Stimulated activated CD4-positive, alpha-beta T cell treated with anti-CD3 and anti-CD28 coated beads, Interleukin-12 subunit alpha, Interleukin-12 subunit beta, amount 100 ng/mL, for 24 hours (primary cell): ENCODE measurements at regions not wholly inside any gene's neighbourhood (a gene's known extent, or its start where the extent isn't known, plus 50 kb on each side); places are given as distances from the start of the nearest gene placed in this dataset.
"Not testable (repeated sequence)": the region's sequence is repeated elsewhere in the genome, so short reads cannot be mapped to it uniquely, and the experiment has no call there.

ENCODE experiments used
- DNase-seq, 2 experiments: peaks; one replicate each; pipeline ENCODE4 v3.0.0-alpha.2; 2020; ENCODE audit warnings: low read depth in 2 of 2

DNA sequence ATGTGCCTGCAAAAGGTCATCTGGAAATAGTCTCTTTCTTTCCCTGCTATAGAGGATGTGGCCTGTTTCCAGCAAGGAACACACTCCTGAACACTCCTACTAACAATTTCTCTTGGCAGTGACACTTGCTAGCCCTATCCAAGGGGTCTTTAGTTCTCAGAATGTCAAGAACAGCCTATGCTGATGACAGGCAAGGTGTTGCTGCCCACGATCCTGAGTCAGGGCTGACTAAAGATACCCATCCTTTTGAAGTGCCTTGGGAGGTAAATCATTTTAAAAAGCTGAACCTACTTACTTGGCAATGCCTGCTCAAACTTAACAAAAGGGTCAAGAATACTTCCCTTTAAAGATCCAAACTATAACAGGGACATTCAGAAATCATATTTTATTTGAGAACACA is 1146.4 kb downstream of the VRK1 start:
- no peak for DNase-seq

GRCh38 chr14:97944380-97944779 is 1147.2 kb downstream of the VRK1 start:
- no peak for DNase-seq

DNA sequence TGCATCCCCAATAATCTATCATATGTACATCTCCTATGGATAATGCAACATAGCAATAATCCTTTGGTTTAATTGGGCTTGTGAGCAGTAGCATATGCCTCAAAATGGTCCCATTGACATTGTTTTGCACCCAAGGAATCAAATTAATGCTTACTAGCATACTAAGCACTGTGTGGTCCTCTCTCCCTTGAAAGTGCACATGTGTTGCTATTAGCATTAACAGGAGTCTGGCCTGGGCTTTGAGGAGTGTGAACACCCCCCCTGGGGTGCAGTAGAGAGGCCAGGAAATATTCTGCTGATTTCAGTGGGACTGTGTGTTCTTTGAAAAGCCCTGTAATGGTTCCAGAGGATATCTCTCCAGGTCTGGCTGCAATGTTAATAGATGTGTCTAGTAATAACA is 1148.4 kb downstream of the VRK1 start:
- no peak for DNase-seq

GRCh38 chr14:97946240-97946639 is 1149.1 kb downstream of the VRK1 start:
- DNase-seq = no peak

DNA sequence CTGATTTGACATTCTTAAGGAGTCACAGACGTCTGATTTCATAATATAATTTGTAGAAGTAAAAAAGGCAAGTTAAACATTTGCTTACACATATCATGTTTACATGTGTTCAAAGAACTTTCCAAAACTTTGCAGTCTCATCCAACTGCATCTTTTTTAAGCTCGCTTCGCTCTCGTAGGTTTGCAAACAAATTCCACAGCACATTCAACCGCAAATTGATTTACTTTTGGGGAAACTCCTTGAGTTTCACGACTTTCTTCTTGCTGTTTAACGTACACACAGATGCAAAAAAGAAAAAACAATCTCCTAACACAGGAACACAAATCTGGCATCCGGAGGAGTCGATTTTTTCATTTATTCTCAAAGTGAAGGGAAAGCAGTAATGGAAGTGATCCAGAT is 1149.5 kb downstream of the VRK1 start:
- DNase-seq = no peak

- no peak for DNase-seq
Measured at GRCh38 chr14:97948841-97949240, 1151.7 kb downstream of the VRK1 start.

DNA sequence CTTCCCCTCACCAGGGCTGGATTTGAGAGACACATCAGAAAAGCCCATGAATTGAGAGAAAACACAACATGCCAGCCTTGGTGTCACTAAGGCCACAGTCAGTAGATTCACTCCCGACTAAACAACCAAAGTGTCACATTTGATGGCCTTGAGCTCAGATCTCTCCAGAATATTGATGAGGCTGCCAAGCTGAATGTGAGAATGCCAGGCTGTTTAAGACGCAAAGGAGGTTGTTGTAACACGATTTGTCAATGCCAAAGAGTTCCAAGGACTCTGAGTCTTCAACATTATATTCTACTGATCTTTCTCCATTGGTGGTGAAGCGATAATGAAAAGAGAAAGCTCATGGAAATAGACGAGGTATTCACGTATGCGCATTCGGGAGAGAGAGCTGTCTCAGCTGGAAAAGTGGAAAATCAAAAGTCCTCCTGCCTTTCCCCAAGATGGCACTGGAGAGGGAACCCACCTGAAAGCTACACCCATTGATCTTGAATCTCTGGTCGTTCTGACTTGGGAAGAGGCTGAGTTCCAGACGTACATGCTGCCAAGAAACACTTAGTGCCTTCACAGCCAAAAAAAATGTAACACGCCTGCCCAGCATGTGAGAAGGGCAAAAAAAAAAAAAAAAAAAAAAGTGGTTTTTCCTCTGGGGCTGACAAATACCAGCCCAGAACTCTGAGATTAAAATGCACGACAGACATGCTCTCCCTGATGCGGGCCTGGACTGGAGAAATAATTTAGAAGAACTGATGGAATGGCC is 1159.6 kb downstream of the VRK1 start:
- DNase-seq = no peak

DNA sequence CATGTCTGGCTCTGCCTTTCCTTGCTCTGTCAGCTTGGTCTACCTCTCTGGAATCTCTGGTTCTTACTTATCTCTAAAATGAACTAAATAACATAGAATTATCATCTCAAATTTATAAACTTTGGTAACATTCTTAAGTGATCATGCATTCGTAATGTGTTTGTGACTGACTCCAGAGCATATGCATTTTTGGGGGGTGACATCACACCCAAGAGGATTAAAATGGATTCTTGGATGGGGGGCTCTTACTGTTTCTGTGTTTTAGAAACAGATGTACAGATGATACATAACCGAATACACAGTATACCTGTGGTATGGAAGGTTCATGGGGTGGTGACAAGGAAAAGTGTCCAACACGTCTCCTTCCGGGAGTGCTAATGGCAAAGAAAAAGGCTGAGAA is 1162.1 kb downstream of the VRK1 start:
- DNase-seq = no peak

DNA sequence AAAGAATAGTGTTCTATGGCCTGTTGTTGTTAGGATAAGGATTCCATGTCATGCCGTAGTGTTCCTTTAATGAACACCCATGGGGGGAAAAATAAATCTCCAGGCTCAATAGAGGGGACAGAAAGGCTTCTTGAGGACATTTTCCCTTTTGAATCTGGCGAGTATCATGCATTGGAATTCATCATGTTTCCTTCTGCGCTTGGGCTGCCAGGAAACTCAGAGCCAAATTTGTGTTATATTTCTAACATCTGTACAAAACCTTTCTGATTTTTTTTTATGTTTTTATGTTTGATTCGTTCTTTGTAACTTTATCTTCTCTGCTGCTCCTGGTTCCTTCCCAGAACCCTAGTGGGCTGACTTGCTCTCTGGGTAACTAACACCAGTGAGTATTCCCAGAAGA is 1163.3 kb downstream of the VRK1 start:
- no peak for DNase-seq

GRCh38 chr14:97970222-97970621 is 1173.0 kb downstream of the VRK1 start:
- DNase-seq = no peak

DNA sequence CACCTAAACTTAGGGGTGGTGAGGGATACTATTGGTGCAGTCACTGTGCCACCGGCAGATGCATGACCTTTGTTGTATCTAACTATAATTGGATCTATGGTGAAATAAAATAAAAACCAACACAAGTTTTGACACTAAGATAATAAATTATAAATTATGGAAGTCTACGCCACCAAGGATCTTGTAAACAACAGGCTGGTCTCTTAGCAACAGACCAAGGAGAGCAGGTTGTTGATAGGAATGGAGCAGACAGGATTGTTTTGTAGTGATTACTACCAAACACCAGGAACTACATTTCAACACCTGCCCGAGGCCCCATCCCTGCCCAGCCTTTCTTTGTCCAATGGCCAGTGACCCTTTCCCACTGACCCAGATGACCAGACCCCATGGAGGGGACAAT is 1178.0 kb downstream of the VRK1 start:
- no peak for DNase-seq

- no peak for DNase-seq
Measured at GRCh38 chr14:97975962-97976361, 1178.8 kb downstream of the VRK1 start.

- DNase-seq = no peak
Measured at GRCh38 chr14:97976861-97977260, 1179.7 kb downstream of the VRK1 start.

- peak; percentile 57 to 68 for DNase-seq
Measured at GRCh38 chr14:97977651-97978261, 1180.6 kb downstream of the VRK1 start.

GRCh38 chr14:97978341-97978740 is 1181.2 kb downstream of the VRK1 start:
- DNase-seq = peak; percentile 74 to 80

DNA sequence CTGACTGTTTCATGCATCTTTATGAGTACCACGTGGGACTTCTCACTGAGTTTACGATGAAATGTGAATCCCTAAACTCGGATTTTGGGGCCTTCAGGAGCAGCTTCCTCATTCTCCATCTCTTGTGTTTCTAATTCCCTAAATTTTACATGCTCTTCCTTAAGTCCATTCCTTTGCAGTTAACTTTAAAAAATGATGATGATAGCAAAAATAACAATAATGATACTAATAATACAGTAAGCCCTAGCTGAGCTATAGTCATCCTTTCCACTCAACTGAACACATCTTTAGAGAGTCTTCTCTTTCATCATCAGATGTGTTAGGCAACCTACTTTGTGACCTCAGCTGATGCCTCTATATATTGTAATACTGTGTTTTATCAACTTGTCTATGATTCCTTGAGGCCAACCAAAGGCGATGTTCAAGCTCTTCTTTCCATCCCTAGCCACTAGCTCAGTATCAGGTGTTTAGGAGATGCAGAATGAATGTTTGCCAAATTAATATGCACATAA is 1196.4 kb downstream of the VRK1 start:
- no peak for DNase-seq

DNA sequence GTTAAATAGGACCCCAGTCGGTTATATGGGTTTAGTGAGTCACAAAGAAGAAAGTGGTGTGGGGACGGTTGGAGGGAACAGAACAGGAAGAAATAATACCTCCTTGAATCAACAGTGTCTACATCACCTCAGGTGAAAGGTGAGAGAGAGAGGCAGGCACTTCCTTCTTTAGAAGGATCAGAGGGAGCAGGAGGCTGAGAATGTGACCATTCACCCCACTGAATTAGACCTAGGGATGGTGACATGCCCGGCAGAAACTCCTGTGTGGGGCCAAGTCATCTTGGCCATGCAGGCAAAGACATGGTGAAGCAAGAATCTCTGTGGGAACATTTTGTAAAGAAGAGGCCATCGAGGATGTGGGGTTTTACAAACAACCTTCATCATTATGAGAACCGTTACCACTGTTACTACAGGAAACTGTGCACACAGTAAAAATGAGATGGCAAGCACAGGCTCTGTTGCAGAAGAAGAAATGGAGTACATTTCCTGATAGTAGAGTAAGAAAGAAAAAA is 1196.9 kb downstream of the VRK1 start:
- DNase-seq = no peak

GRCh38 chr14:97995038-97995437 is 1197.9 kb downstream of the VRK1 start:
- no peak for DNase-seq

- DNase-seq = no peak
Measured at GRCh38 chr14:97995531-97995930, 1198.3 kb downstream of the VRK1 start.

GRCh38 chr14:98006008-98006407 is 1208.8 kb downstream of the VRK1 start:
- DNase-seq = no peak

DNA sequence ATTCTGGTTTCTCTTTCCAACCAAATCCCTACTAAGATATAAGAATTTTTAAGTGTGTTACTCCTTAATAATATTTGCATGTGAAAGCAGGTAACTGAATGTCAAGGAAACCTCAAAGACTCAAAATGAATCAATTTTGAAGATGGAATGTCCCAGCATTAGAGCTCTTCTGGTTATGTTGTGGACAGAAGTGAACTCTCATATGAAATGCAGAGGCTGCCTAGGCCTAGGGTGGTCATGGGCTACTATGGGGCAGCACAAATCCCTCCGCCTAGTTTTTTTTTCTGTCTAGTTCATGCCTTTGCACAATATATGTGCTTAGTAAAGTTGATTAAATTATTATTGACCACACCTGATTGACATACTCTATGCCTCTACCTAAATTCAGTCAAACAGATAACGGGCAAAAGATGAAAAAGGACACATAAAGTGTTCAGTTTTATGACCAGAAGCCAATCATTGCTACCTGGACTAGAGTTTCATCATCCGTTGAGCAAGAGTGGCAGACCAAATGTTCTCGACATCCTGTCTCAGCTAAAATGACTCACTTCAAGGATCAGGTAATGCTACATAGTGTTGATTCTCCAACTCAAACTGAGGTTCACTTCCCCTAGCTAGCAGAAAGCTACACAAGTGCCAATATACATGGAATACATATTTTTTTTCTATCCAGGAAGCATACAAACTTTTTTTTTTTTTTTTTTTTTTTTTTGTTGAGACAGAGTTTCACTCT is 1211.4 kb downstream of the VRK1 start:
- DNase-seq = no peak

DNA sequence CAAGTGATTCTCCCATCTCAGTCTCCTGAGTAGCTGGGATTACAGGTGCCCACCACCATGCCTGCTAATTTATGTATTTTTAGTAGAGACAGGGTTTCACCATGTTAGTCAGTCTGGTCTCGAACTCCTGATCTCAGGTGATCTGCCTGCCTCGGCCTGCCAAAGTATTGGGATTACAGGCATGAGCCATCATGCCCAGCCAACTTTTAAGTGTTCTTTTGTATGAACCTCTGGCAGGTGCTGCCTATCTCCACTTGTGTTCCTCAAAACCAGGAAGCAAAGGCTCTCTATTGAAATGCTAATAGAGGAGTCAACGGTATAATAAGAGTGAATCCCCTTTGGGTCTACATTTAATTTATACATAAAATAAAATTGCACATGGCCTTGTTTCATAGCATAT is 1212.0 kb downstream of the VRK1 start:
- DNase-seq = not testable (repeated sequence)

- DNase-seq = no peak
Measured at GRCh38 chr14:98010784-98011183, 1213.6 kb downstream of the VRK1 start.
